ENCODE measurements at regions not wholly inside any gene's neighbourhood (a gene's known extent, or its start where the extent isn't known, plus 50 kb on each side); places are given as distances from the start of the nearest gene placed in this dataset.

DNA sequence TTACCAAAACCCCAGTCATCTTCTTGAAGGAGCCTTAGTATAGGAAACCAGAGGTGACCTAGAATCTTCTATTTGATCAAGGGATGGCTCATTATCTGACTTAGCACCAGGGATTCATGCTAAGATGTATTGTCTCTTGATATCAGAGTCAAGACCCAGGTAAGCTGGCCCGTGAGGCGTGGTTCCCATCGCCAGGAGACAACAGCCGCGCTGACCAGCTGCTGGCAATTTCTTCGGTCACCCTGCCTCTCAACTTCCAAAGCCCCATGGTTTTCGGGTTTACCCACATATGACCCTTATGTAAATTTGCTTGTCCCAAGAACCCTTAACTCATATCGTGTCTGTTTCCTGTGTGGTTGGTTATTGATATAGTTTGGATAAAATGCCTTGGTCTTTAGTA, 77.7 kb upstream of the VSTM2B start:
- DNase-seq (ENCODE audit: low read depth in 1 of 2, low spot score in 1 of 2): no peak
- TF ChIP-seq, protein P1, sequence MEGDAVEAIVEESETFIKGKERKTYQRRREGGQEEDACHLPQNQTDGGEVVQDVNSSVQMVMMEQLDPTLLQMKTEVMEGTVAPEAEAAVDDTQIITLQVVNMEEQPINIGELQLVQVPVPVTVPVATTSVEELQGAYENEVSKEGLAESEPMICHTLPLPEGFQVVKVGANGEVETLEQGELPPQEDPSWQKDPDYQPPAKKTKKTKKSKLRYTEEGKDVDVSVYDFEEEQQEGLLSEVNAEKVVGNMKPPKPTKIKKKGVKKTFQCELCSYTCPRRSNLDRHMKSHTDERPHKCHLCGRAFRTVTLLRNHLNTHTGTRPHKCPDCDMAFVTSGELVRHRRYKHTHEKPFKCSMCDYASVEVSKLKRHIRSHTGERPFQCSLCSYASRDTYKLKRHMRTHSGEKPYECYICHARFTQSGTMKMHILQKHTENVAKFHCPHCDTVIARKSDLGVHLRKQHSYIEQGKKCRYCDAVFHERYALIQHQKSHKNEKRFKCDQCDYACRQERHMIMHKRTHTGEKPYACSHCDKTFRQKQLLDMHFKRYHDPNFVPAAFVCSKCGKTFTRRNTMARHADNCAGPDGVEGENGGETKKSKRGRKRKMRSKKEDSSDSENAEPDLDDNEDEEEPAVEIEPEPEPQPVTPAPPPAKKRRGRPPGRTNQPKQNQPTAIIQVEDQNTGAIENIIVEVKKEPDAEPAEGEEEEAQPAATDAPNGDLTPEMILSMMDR (IDR thresholded peaks at IDR 0.05; ENCODE audit: insufficient read depth, low read length): no peak
- no peak for TF ChIP-seq SPI1 (IDR thresholded peaks at IDR 0.05; ENCODE audit: borderline replicate concordance, low read depth)
- TF ChIP-seq GABPA (IDR thresholded peaks at IDR 0.05; ENCODE audit: low read depth): no peak
- TF ChIP-seq, protein P2, sequence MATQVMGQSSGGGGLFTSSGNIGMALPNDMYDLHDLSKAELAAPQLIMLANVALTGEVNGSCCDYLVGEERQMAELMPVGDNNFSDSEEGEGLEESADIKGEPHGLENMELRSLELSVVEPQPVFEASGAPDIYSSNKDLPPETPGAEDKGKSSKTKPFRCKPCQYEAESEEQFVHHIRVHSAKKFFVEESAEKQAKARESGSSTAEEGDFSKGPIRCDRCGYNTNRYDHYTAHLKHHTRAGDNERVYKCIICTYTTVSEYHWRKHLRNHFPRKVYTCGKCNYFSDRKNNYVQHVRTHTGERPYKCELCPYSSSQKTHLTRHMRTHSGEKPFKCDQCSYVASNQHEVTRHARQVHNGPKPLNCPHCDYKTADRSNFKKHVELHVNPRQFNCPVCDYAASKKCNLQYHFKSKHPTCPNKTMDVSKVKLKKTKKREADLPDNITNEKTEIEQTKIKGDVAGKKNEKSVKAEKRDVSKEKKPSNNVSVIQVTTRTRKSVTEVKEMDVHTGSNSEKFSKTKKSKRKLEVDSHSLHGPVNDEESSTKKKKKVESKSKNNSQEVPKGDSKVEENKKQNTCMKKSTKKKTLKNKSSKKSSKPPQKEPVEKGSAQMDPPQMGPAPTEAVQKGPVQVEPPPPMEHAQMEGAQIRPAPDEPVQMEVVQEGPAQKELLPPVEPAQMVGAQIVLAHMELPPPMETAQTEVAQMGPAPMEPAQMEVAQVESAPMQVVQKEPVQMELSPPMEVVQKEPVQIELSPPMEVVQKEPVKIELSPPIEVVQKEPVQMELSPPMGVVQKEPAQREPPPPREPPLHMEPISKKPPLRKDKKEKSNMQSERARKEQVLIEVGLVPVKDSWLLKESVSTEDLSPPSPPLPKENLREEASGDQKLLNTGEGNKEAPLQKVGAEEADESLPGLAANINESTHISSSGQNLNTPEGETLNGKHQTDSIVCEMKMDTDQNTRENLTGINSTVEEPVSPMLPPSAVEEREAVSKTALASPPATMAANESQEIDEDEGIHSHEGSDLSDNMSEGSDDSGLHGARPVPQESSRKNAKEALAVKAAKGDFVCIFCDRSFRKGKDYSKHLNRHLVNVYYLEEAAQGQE (IDR thresholded peaks at IDR 0.05; ENCODE audit: insufficient replicate concordance, low read depth): no peak
- no peak for TF ChIP-seq POLR2AphosphoS5 (IDR thresholded peaks at IDR 0.05; ENCODE audit: low read depth)
- Histone ChIP-seq H3K27me3 (ENCODE audit: insufficient read depth, poor library complexity, severe bottlenecking) (peaks cover 3% of the 10 kb centered on the region), H3K4me3 (replicated peaks; ENCODE audit: insufficient read depth, low read length) (no peak overlapping the region), H3K27ac (replicated peaks) (no peak overlapping the region)

DNA sequence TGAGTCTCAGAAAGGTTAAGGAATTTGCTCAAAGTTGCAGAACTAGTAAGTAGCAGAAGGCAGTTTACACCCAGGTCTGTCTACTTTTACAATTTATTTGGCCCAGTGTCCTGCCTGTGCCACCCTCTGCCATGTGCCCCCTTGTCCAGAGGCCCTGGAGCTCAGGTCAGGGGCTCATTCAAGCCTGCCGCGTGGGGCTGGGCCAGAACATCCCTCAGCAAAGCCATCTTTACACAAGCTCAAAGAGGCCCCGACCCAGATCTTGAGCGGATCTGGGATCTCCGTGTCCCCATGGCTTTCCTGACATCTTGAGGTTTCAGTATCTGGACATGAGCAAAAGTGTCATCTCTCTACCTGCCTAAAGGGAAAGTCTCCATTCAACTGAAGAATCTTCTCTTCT, 76.4 kb upstream of the VSTM2B start:
- Histone ChIP-seq H3K27me3 (ENCODE audit: insufficient read depth, poor library complexity, severe bottlenecking) (peaks cover 3% of the 10 kb centered on the region), H3K27ac (replicated peaks) (no peak overlapping the region), H3K4me3 (replicated peaks; ENCODE audit: insufficient read depth, low read length) (no peak overlapping the region)
- no peak for DNase-seq (ENCODE audit: low read depth in 1 of 2, low spot score in 1 of 2)
- TF ChIP-seq GABPA (IDR thresholded peaks at IDR 0.05; ENCODE audit: low read depth): no peak

DNA sequence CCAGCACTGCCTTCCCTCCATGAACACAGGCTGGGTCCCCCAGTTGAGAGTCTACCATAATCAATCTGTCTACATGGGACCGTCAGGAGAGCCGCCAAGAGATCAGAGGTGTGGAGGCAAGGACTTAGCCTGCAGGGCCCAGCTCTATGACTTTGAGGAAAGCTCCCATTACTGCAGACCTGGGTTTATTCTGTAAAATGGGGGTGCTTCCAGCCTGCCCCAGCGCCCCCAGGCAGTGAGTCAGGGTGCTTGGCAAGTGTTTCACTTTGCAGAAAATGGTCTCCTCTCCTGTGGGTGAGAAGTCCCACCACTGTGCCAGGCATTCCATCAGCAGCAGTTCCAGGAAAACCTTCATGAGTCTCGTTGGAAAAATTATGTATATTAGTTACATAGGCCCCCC, 75.5 kb upstream of the VSTM2B start:
- Histone ChIP-seq H3K27me3 (ENCODE audit: insufficient read depth, poor library complexity, severe bottlenecking) (peaks cover 3% of the 10 kb centered on the region), H3K4me3 (replicated peaks; ENCODE audit: insufficient read depth, low read length) (no peak overlapping the region), H3K27ac (replicated peaks) (no peak overlapping the region)
- TF ChIP-seq, protein P1 (IDR thresholded peaks at IDR 0.05; ENCODE audit: insufficient read depth, low read length): no peak
- TF ChIP-seq SPI1 (IDR thresholded peaks at IDR 0.05; ENCODE audit: borderline replicate concordance, low read depth): no peak
- TF ChIP-seq GABPA (IDR thresholded peaks at IDR 0.05; ENCODE audit: low read depth): no peak
- no peak for TF ChIP-seq POLR2AphosphoS5 (IDR thresholded peaks at IDR 0.05; ENCODE audit: low read depth)
- TF ChIP-seq, protein P2 (IDR thresholded peaks at IDR 0.05; ENCODE audit: insufficient replicate concordance, low read depth): no peak
- no peak for DNase-seq (ENCODE audit: low read depth in 1 of 2, low spot score in 1 of 2)

DNA sequence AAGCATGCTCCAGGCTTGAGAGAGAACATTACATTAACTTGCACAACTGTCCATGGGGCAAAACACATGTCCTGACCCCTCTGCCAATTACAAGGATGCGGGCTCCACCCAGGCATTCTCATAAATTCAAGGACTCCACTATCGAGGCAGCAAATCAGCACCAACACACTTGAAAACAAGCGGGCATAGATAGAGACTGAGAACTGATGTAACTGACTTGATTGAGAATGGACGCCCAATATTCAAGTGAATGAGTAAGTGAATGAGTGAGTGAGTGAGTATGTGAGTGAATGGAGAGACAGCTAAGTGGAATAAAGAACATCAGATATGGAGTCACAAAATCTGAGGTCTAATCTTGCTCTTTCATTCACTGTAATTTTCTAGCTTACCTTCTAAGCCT, 75.0 kb upstream of the VSTM2B start:
- no peak for DNase-seq (ENCODE audit: low read depth in 1 of 2, low spot score in 1 of 2)
- peaks cover 3% of the 10 kb centered on the region for H3K27me3 ChIP-seq (ENCODE audit: insufficient read depth, poor library complexity, severe bottlenecking)
- TF ChIP-seq, protein P1 (IDR thresholded peaks at IDR 0.05; ENCODE audit: insufficient read depth, low read length): no peak
- TF ChIP-seq, protein P2 (IDR thresholded peaks at IDR 0.05; ENCODE audit: insufficient replicate concordance, low read depth): no peak
- TF ChIP-seq POLR2AphosphoS5 (IDR thresholded peaks at IDR 0.05; ENCODE audit: low read depth) (no peak), GABPA (IDR thresholded peaks at IDR 0.05; ENCODE audit: low read depth) (no peak), SPI1 (IDR thresholded peaks at IDR 0.05; ENCODE audit: borderline replicate concordance, low read depth) (no peak)
- H3K27ac ChIP-seq (replicated peaks): no peak overlapping the region
- H3K4me3 ChIP-seq (replicated peaks; ENCODE audit: insufficient read depth, low read length): no peak overlapping the region

All from HL-60 (cell line).